PC-3 (cell line): ENCODE measurements at regions not wholly inside any gene's neighbourhood (a gene's known extent, or its start where the extent isn't known, plus 50 kb on each side); places are given as distances from the start of the nearest gene placed in this dataset.

Source experiments
- EZH2 ChIP-seq: fragments of 300-600 bp; sonication (generic); IDR thresholded peaks from one replicate; pipeline ENCODE4 v1.6.1; 2017; ENCODE audit warnings: antibody characterized with exemption, mild to moderate bottlenecking, low read length; ENCODE audit not compliant: unreplicated experiment
- EZH2phosphoT487 ChIP-seq: fragments of 300-600 bp; sonication (generic); IDR thresholded peaks from 2 replicates; pipeline ENCODE4 v1.6.1; 2018; ENCODE audit warnings: mild to moderate bottlenecking, antibody characterized with exemption, low read length, borderline replicate concordance
- TF ChIP-seq, protein P1 (sequence below): fragments of 300-600 bp; sonication (generic); conservative IDR thresholded peaks from 2 replicates; pipeline ENCODE4 v1.5.1; 2017; ENCODE audit warnings: antibody characterized with exemption, low read depth, mild to moderate bottlenecking, low read length

DNA sequence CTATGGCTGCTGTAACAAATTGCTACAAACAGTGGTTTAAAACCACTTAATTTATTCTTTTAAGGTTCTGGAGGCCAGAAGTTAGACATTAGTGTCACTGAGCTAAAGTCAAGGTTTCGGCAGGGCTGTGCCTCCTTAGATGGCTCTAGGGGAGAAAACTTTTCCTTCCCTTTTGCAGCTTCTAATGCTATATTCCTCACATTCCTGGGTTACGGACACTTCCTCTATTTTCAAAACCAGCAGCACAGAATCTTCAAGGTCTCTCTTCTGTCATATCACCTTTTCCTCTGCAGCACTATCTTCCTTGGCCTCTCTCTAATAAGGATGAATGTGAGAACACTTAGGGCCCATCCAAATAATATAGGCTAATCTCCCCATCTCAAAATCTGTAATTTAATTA, 87.0 kb downstream of the C11orf87 start:
- TF ChIP-seq, protein P1, sequence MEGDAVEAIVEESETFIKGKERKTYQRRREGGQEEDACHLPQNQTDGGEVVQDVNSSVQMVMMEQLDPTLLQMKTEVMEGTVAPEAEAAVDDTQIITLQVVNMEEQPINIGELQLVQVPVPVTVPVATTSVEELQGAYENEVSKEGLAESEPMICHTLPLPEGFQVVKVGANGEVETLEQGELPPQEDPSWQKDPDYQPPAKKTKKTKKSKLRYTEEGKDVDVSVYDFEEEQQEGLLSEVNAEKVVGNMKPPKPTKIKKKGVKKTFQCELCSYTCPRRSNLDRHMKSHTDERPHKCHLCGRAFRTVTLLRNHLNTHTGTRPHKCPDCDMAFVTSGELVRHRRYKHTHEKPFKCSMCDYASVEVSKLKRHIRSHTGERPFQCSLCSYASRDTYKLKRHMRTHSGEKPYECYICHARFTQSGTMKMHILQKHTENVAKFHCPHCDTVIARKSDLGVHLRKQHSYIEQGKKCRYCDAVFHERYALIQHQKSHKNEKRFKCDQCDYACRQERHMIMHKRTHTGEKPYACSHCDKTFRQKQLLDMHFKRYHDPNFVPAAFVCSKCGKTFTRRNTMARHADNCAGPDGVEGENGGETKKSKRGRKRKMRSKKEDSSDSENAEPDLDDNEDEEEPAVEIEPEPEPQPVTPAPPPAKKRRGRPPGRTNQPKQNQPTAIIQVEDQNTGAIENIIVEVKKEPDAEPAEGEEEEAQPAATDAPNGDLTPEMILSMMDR = no peak
- TF ChIP-seq EZH2 = no peak
- no peak for TF ChIP-seq EZH2phosphoT487
